K562 (cell line): ENCODE measurements at regions not wholly inside any gene's neighbourhood (a gene's known extent, or its start where the extent isn't known, plus 50 kb on each side); places are given as distances from the start of the nearest gene placed in this dataset.

Experiments
- ATAC-seq: fragments of 200-7000 bp; cut with Tn5 transposase; 3 replicates; pipeline ENCODE4 v1.9.1; 2020; ENCODE audit warnings: moderate library complexity
- BruUV-seq: library from RNA; stranded (reverse); fragments of 400-500 nt; replicated peaks from 2 replicates; lab custom pipeline; 2021; lab: Mats Ljungman, UMichigan
- CTCF ChIA-PET: fragments of 300-600 bp; formaldehyde crosslinking; extraction: SDS; loops from one replicate; lab custom pipeline; 2021; ENCODE audit warnings: low intra/inter-chr PET ratio; lab: Yijun Ruan, JAX
- POLR2A ChIA-PET: fragments of 300-600, 350-650 bp; sonication (Branson Sonifier 250); formaldehyde crosslinking; extraction: SDS; loops from one replicate; lab custom pipeline; 2021; ENCODE audit warnings: antibody characterized with exemption, inconsistent platforms; lab: Yijun Ruan, JAX
- DNase-seq, 4 experiments: peaks; one replicate each; pipeline versions ENCODE4 v3.0.0 to v3.0.0-alpha.2; 2011 to 2018; ENCODE audit warnings: low spot score in 3 of 4, mixed read lengths in 3 of 4; ENCODE audit errors: extremely low read depth in 1 of 4
- FAIRE-seq: peaks from 2 replicates; lab custom pipeline; 2011; peaks lifted over from hg19 to GRCh38; lab: Jason Lieb, UNC
- H2AFZ ChIP-seq: 2 replicates; pipeline ENCODE4 v1.6.0; 2011; ENCODE audit warnings: low read depth, low read length, control low read depth, inconsistent platforms
- H3K27ac ChIP-seq: fragments of 200-600 bp; 3 replicates; pipeline ENCODE4 v1.8.0; 2011; ENCODE audit warnings: low read depth, mild to moderate bottlenecking, control low read depth, inconsistent platforms, low read length, moderate library complexity, mixed read lengths; ENCODE audit errors: extremely low read depth
- H3K27me3 ChIP-seq, 2 experiments: fragments of 300-600 bp in 1 of 2; 2 replicates in 1 of 2; 3 replicates in 1 of 2; pipeline versions ENCODE4 v1.6.0 to v1.8.0; 2011; ENCODE audit warnings: inconsistent platforms in 2 of 2, low read length in 2 of 2, mild to moderate bottlenecking in 1 of 2, mixed read lengths in 1 of 2, moderate library complexity in 1 of 2; ENCODE audit not compliant: control insufficient read depth in 2 of 2, insufficient read depth in 2 of 2
- H3K36me3 ChIP-seq: fragments of 300-600 bp; 3 replicates; pipeline ENCODE4 v1.8.0; 2011; ENCODE audit warnings: mild to moderate bottlenecking, low read length, inconsistent platforms; ENCODE audit not compliant: control insufficient read depth, insufficient read depth
- H3K4me1 ChIP-seq, 2 experiments: fragments of 200-600 bp in 1 of 2; replicated peaks in 1 of 2; 2 replicates in 1 of 2; 3 replicates in 1 of 2; pipeline versions ENCODE4 v1.5.1 to v1.8.0; 2011; ENCODE audit warnings: inconsistent platforms in 2 of 2, low read length in 2 of 2, mild to moderate bottlenecking in 1 of 2, mixed read lengths in 1 of 2, moderate library complexity in 1 of 2; ENCODE audit not compliant: control insufficient read depth in 2 of 2, insufficient read depth in 2 of 2
- H3K4me2 ChIP-seq: 2 replicates; pipeline ENCODE4 v1.6.1; 2011; ENCODE audit warnings: low read length, control low read depth, inconsistent platforms, mixed read lengths; ENCODE audit not compliant: insufficient read depth
- H3K4me3 ChIP-seq: fragments of 200-600 bp; sonication (generic), shearing (Covaris generic); 2 replicates; pipeline ENCODE4 v1.5.1; 2016; ENCODE audit warnings: control low read depth, inconsistent platforms
- H3K79me2 ChIP-seq: fragments of 200-600 bp; 3 replicates; pipeline ENCODE4 v1.8.0; 2011; ENCODE audit warnings: low read length, inconsistent platforms; ENCODE audit not compliant: control insufficient read depth, insufficient read depth
- H3K9ac ChIP-seq, 2 experiments: 2 replicates each; pipeline versions ENCODE4 v1.6.0 to v1.6.1; 2011; ENCODE audit warnings: low read depth in 2 of 2, low read length in 2 of 2, control low read depth in 1 of 2, inconsistent platforms in 1 of 2, mild to moderate bottlenecking in 1 of 2, mixed read lengths in 1 of 2; ENCODE audit not compliant: insufficient read depth in 1 of 2
- H3K9me1 ChIP-seq: one replicate; pipeline ENCODE4 v1.6.0; 2011; ENCODE audit warnings: inconsistent platforms, mild to moderate bottlenecking, low read length, moderate library complexity; ENCODE audit not compliant: control insufficient read depth, insufficient read depth
- H3K9me3 ChIP-seq: replicated peaks from 2 replicates; pipeline ENCODE4 v1.5.1; 2011; ENCODE audit warnings: low read depth, low read length, inconsistent platforms; ENCODE audit not compliant: control insufficient read depth, insufficient read depth
- H4K20me1 ChIP-seq: replicated peaks from 2 replicates; pipeline ENCODE4 v1.6.1; 2011; ENCODE audit warnings: low read length, inconsistent platforms, mixed read lengths; ENCODE audit not compliant: control insufficient read depth, insufficient read depth
- CHD2 ChIP-seq: IDR thresholded peaks from 2 replicates; pipeline ENCODE4 v1.6.1; 2011; ENCODE audit warnings: low read depth, low read length
- ZNF785 ChIP-seq: fragments of 250-450 bp; sonication (Bioruptor Pico); IDR thresholded peaks from 2 replicates; pipeline ENCODE4 v1.4.0; 2020; ENCODE audit warnings: mild to moderate bottlenecking
- WGBS: fragments of 100-300 bp; shearing (Covaris generic); methylation state at CpG from one replicate; pipeline ENCODE4 v1.1.6; 2016; ENCODE audit warnings: low coverage, mixed read lengths; ENCODE audit not compliant: insufficient coverage; ENCODE audit errors: missing lambda C conversion rate; 5-methylcytosine and 5-hydroxymethylcytosine counted together
- in situ Hi-C: fragments of 300-500 bp; cut with MboI; formaldehyde crosslinking; loops from 4 replicates; pipeline ENCODE4 v1.15.0; 2018; ENCODE audit warnings: inconsistent platforms, mixed read lengths
- intact Hi-C: fragments of 100-400 bp; cut with micrococcal nuclease; formaldehyde crosslinking; loops from 2 replicates; pipeline ENCODE4 v1.14.2; 2022

GRCh38 chr2:49241501-49241900 is 87.2 kb upstream of the FSHR start:
- no TSS peak for BruUV-seq
- Histone ChIP-seq H2AFZ (no peak overlapping the region), H3K9me3 (no peaks in the 10 kb centered on the region; the same call in 1 of the 2 replicates), H3K27ac (no peak overlapping the region), H3K9me1 (no peaks in the 10 kb centered on the region), H3K9ac (no peak overlapping the region), H3K4me2 (no peak overlapping the region), H3K4me1 (no peaks in the 10 kb centered on the region), H3K79me2 (no peaks in the 10 kb centered on the region), H3K36me3 (no peaks in the 10 kb centered on the region), H3K4me3 (no peak overlapping the region), H3K27me3 (no peaks in the 10 kb centered on the region), H4K20me1 (no peaks in the 10 kb centered on the region)
- ChIA-PET POLR2A (no interaction called here), CTCF (no interaction called here)
- intact Hi-C loops (no loop called here), in situ Hi-C loops (no loop called here)
- FAIRE-seq (no peak), DNase-seq (no peak), ATAC-seq (no peak)
- TF ChIP-seq CHD2: no peak

- Histone ChIP-seq H4K20me1 (no peaks in the 10 kb centered on the region), H3K36me3 (no peaks in the 10 kb centered on the region), H3K4me1 (no peaks in the 10 kb centered on the region), H3K4me3 (no peak overlapping the region), H3K27me3 (no peaks in the 10 kb centered on the region), H2AFZ (no peak overlapping the region), H3K9me1 (no peaks in the 10 kb centered on the region), H3K9me3 (no peaks in the 10 kb centered on the region; the same call in 1 of the 2 replicates), H3K9ac (no peak overlapping the region), H3K79me2 (no peaks in the 10 kb centered on the region), H3K27ac (no peak overlapping the region), H3K4me2 (no peak overlapping the region)
- 4% methylated on average over 3 of the region's 3 CpGs for WGBS
- no peak for ATAC-seq
- ChIA-PET POLR2A (no interaction called here), CTCF (no interaction called here)
- no peak for FAIRE-seq
- DNase-seq: no peak
- intact Hi-C loops: no loop called here
- in situ Hi-C loops: no loop called here
- no TSS peak for BruUV-seq
- no peak for TF ChIP-seq ZNF785 (CRISPR knock-in tag)
These were observed 86.3 kb upstream of the FSHR start for GRCh38 chr2:49240608-49241007.
